Endodermal cell (in vitro differentiated cells): ENCODE measurements at regions not wholly inside any gene's neighbourhood (a gene's known extent, or its start where the extent isn't known, plus 50 kb on each side); places are given as distances from the start of the nearest gene placed in this dataset.

ENCODE experiments used
- DNase-seq: peaks from one replicate; pipeline ENCODE4 v3.0.0-alpha.2; 2017
- H3K27ac ChIP-seq: 2 replicates; pipeline ENCODE4 v1.5.1; 2013; ENCODE audit warnings: mild to moderate bottlenecking, low read depth, low read length, moderate library complexity
- H3K27me3 ChIP-seq: 2 replicates; pipeline ENCODE4 v1.6.1; 2013; ENCODE audit warnings: mild to moderate bottlenecking, low read length, moderate library complexity; ENCODE audit not compliant: insufficient read depth, control insufficient read depth, poor library complexity, severe bottlenecking
- H3K36me3 ChIP-seq: 2 replicates; pipeline ENCODE4 v1.7.0; 2013; ENCODE audit warnings: mild to moderate bottlenecking, low read length, moderate library complexity; ENCODE audit not compliant: control insufficient read depth, insufficient read depth
- H3K4me1 ChIP-seq: one replicate; pipeline ENCODE4 v1.7.0; 2013; ENCODE audit warnings: low read length; ENCODE audit not compliant: control insufficient read depth, insufficient read depth
- H3K4me3 ChIP-seq: 2 replicates; pipeline ENCODE4 v1.5.1; 2013; ENCODE audit warnings: mild to moderate bottlenecking, low read length, moderate library complexity
- H3K9ac ChIP-seq: 2 replicates; pipeline ENCODE4 v1.6.1; 2013; ENCODE audit warnings: mild to moderate bottlenecking, low read length, moderate library complexity; ENCODE audit not compliant: poor library complexity, severe bottlenecking; ENCODE audit errors: extremely low read depth
- H3K9me3 ChIP-seq: 2 replicates; pipeline ENCODE4 v1.6.1; 2013; ENCODE audit warnings: mild to moderate bottlenecking, low read length, moderate library complexity; ENCODE audit not compliant: control insufficient read depth
- H3K27ac Mint-ChIP-seq: 2 replicates; pipeline ENCODE4 v1.8.0; 2020; ENCODE audit warnings: mixed read lengths
- H3K27me3 Mint-ChIP-seq: 2 replicates; pipeline ENCODE4 v1.8.0; 2021; ENCODE audit warnings: mild to moderate bottlenecking, mixed read lengths; ENCODE audit not compliant: insufficient read depth
- H3K36me3 Mint-ChIP-seq: 2 replicates; pipeline ENCODE4 v1.8.0; 2020; ENCODE audit warnings: low read depth, mixed read lengths
- H3K4me1 Mint-ChIP-seq: 2 replicates; pipeline ENCODE4 v1.8.0; 2020; ENCODE audit warnings: mixed read lengths
- H3K4me3 Mint-ChIP-seq: 2 replicates; pipeline ENCODE4 v1.8.0; 2020; ENCODE audit warnings: mild to moderate bottlenecking, moderate library complexity, mixed read lengths
- H3K9me3 Mint-ChIP-seq: 2 replicates; pipeline ENCODE4 v1.8.0; 2020; ENCODE audit warnings: mild to moderate bottlenecking, mixed read lengths
- WGBS, 2 experiments: methylation state at CpG; one replicate each; pipeline versions ENCODE4 v1.1.5 to v1.1.7; 2013; ENCODE audit warnings: missing lambda C conversion rate in 2 of 2, mixed read lengths in 1 of 2; ENCODE audit not compliant: insufficient coverage in 1 of 2, insufficient read length in 1 of 2; 5-methylcytosine and 5-hydroxymethylcytosine counted together
- TF ChIP-seq, protein P1 (sequence below): fragments of 200-600 bp; sonication (generic); conservative IDR thresholded peaks from 2 replicates; pipeline ENCODE4 v1.5.0; 2021; ENCODE audit warnings: antibody characterized with exemption, mild to moderate bottlenecking

GRCh38 chr3:76132154-76132470 is 346.8 kb upstream of the ZNF717 start:
- Mint-ChIP-seq H3K4me1 (no peaks in the 10 kb centered on the region), H3K27me3 (no peaks in the 10 kb centered on the region), H3K27ac (no peak overlapping the region), H3K4me3 (no peak overlapping the region), H3K9me3 (no peaks in the 10 kb centered on the region), H3K36me3 (no peaks in the 10 kb centered on the region)
- Histone ChIP-seq H3K9ac (no peak overlapping the region), H3K9me3 (no peaks in the 10 kb centered on the region), H3K4me1 (no peaks in the 10 kb centered on the region), H3K27me3 (no peaks in the 10 kb centered on the region), H3K36me3 (no peaks in the 10 kb centered on the region), H3K4me3 (no peak overlapping the region), H3K27ac (no peak overlapping the region)
- WGBS, 2 experiments, result 91% methylated on average over 3 of the region's 3 CpGs; no CpG with 5 or more reads in 1 of the 2 experiments
- TF ChIP-seq, protein P1, sequence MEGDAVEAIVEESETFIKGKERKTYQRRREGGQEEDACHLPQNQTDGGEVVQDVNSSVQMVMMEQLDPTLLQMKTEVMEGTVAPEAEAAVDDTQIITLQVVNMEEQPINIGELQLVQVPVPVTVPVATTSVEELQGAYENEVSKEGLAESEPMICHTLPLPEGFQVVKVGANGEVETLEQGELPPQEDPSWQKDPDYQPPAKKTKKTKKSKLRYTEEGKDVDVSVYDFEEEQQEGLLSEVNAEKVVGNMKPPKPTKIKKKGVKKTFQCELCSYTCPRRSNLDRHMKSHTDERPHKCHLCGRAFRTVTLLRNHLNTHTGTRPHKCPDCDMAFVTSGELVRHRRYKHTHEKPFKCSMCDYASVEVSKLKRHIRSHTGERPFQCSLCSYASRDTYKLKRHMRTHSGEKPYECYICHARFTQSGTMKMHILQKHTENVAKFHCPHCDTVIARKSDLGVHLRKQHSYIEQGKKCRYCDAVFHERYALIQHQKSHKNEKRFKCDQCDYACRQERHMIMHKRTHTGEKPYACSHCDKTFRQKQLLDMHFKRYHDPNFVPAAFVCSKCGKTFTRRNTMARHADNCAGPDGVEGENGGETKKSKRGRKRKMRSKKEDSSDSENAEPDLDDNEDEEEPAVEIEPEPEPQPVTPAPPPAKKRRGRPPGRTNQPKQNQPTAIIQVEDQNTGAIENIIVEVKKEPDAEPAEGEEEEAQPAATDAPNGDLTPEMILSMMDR, result no peak
- no peak for DNase-seq

DNA sequence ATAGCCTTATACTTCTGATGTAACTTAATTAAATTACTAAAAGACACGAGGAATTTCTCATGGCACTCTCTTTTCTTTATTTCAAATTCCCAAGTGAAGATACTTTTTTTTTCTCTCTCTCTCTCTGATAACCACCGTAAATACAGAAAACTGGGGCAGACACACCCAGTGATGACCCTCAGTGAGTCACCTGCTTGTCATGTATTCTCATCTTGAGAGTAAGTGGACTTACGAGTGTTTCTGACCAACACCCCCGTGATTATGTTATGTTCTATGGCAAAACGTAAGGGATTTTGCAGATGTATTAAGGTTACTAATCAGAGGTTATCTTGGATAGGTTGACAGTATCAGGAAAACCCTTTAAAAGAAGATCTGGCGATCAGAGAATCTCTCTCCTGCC is 348.8 kb upstream of the ZNF717 start:
- Mint-ChIP-seq H3K36me3 (no peaks in the 10 kb centered on the region), H3K27me3 (no peaks in the 10 kb centered on the region), H3K9me3 (no peaks in the 10 kb centered on the region), H3K27ac (no peak overlapping the region), H3K4me3 (no peak overlapping the region), H3K4me1 (peaks cover 3% of the 10 kb centered on the region)
- Histone ChIP-seq H3K27ac (no peak overlapping the region), H3K9ac (no peak overlapping the region), H3K27me3 (no peaks in the 10 kb centered on the region), H3K4me3 (no peak overlapping the region), H3K9me3 (no peaks in the 10 kb centered on the region), H3K36me3 (no peaks in the 10 kb centered on the region), H3K4me1 (no peaks in the 10 kb centered on the region)
- DNase-seq, result no peak
- 85 to 92% methylated on average over 6 of the region's 6 CpGs for WGBS, 2 experiments
- TF ChIP-seq, protein P1, result no peak

- TF ChIP-seq, protein P1, result no peak
- Histone ChIP-seq H3K27me3 (no peaks in the 10 kb centered on the region), H3K36me3 (no peaks in the 10 kb centered on the region), H3K9me3 (no peaks in the 10 kb centered on the region), H3K9ac (no peak overlapping the region), H3K4me3 (no peak overlapping the region), H3K27ac (no peak overlapping the region), H3K4me1 (no peaks in the 10 kb centered on the region)
- no peaks in the 10 kb centered on the region for H3K9me3 Mint-ChIP-seq
- WGBS, 2 experiments, result 90% methylated on average over 2 of the region's 2 CpGs; no CpG with 5 or more reads in 1 of the 2 experiments
- DNase-seq, result no peak
- no peak overlapping the region for H3K4me3 Mint-ChIP-seq
- H3K27ac Mint-ChIP-seq, result no peak overlapping the region
- no peaks in the 10 kb centered on the region for H3K27me3 Mint-ChIP-seq
- H3K4me1 Mint-ChIP-seq, result peaks cover 6% of the 10 kb centered on the region
- no peaks in the 10 kb centered on the region for H3K36me3 Mint-ChIP-seq
Observed at GRCh38 chr3:76138921-76139320, 353.6 kb upstream of the ZNF717 start.
